ENCODE measurements at regions not wholly inside any gene's neighbourhood (a gene's known extent, or its start where the extent isn't known, plus 50 kb on each side); places are given as distances from the start of the nearest gene placed in this dataset.

GRCh38 chr11:108994887-108995286, 330.0 kb downstream of the DDX10 start:
- DNase-seq (ENCODE audit: extremely low read depth, low read depth), result no peak
- TF ChIP-seq, protein P1, sequence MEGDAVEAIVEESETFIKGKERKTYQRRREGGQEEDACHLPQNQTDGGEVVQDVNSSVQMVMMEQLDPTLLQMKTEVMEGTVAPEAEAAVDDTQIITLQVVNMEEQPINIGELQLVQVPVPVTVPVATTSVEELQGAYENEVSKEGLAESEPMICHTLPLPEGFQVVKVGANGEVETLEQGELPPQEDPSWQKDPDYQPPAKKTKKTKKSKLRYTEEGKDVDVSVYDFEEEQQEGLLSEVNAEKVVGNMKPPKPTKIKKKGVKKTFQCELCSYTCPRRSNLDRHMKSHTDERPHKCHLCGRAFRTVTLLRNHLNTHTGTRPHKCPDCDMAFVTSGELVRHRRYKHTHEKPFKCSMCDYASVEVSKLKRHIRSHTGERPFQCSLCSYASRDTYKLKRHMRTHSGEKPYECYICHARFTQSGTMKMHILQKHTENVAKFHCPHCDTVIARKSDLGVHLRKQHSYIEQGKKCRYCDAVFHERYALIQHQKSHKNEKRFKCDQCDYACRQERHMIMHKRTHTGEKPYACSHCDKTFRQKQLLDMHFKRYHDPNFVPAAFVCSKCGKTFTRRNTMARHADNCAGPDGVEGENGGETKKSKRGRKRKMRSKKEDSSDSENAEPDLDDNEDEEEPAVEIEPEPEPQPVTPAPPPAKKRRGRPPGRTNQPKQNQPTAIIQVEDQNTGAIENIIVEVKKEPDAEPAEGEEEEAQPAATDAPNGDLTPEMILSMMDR (IDR thresholded peaks at IDR 0.05; ENCODE audit: low read depth, low read length, missing control alignments), result no peak
- H3K4me3 ChIP-seq (replicated peaks; ENCODE audit: low read depth, low read length), result no peak overlapping the region

DNA sequence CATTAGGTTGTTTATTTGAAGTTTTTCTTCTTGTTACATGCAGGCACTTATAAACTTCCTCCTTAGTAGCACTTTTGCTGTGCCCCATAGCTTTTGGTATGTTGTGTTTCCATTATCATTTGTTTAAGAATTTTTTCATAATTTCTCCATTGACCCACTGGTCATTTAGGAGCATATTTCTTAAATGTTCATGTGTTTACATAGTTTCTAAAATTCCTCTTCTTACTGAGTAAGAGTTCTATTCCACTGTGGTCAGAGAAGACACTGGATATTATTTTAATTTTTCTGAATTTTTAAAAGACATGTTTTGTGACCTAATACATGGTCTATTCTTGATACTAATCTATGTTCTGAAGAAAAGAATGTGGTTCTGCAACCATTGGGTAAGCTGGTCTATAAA, 333.0 kb downstream of the DDX10 start:
- TF ChIP-seq, protein P1 (IDR thresholded peaks at IDR 0.05; ENCODE audit: low read depth, low read length, missing control alignments), result no peak
- H3K4me3 ChIP-seq (replicated peaks; ENCODE audit: low read depth, low read length), result no peak overlapping the region
- DNase-seq (ENCODE audit: extremely low read depth, low read depth), result no peak

DNA sequence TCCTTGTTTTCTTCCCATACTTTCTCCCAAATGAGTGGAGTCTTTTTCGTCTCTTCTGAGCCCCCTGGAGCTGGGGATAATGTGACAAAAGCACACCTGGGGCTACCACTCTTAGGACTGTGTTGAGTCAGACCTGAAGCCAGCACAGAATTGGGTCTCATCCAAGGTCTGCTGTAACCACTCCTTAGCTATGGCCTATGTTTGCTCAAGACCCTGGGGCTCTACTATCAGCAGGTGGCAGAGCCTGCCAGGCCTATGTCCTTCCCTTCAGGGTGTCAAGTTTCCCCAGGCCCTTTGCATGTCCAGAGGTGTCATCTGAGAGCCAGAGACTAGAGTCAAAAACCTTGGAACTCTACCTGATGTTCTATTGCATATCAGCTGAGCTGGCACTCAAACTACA, 335.7 kb downstream of the DDX10 start:
- TF ChIP-seq, protein P1 (IDR thresholded peaks at IDR 0.05; ENCODE audit: low read depth, low read length, missing control alignments), result no peak
- H3K4me3 ChIP-seq (replicated peaks; ENCODE audit: low read depth, low read length), result no peak overlapping the region
- DNase-seq (ENCODE audit: extremely low read depth, low read depth), result no peak

DNA sequence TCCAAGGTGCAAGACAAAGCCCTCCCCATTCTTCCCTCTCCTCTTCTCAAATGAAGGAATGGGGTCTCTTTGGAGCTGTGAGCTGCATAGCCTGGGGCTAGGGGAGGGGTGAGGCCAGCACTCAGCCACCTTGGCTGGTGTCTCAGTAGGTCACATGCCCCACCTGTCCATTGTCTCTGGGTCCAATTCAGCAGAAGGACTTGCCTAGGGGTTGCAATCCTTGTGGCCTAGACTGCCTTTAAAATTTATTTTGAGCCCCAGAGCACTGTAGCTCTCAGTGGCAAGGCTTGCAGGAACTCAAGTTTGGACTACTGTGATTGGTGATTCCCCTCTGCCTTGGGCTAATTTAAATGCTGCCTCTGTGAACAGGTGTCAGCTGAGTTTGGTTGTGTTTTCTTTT, 336.7 kb downstream of the DDX10 start:
- no peak for DNase-seq (ENCODE audit: extremely low read depth, low read depth)
- H3K4me3 ChIP-seq (replicated peaks; ENCODE audit: low read depth, low read length), result no peak overlapping the region
- TF ChIP-seq, protein P1 (IDR thresholded peaks at IDR 0.05; ENCODE audit: low read depth, low read length, missing control alignments), result no peak

GRCh38 chr11:109012991-109013390, 348.1 kb downstream of the DDX10 start:
- no peak for DNase-seq (ENCODE audit: extremely low read depth, low read depth)
- no peak overlapping the region for H3K4me3 ChIP-seq (replicated peaks; ENCODE audit: low read depth, low read length)
- TF ChIP-seq, protein P1 (IDR thresholded peaks at IDR 0.05; ENCODE audit: low read depth, low read length, missing control alignments), result no peak

DNA sequence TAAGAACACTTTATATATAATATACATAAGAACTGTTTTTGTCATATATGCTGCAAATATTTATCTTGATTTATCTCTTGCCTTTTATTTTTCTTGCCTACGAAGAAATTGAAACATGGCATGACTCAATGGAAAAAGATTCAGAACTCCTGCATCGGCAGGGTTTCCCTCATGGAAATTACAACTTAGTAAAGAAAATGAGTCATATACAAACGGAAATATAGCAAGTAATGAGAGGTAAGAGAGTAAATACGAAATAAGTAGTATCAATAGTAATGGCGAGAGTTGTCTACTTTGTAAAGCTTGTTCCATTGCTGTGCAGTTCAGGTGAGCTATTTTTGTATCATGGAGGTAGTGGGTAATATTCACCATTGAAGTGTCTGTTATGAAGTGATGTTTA, 350.4 kb downstream of the DDX10 start:
- TF ChIP-seq, protein P1 (IDR thresholded peaks at IDR 0.05; ENCODE audit: low read depth, low read length, missing control alignments), result no peak
- no peak for DNase-seq (ENCODE audit: extremely low read depth, low read depth)

DNA sequence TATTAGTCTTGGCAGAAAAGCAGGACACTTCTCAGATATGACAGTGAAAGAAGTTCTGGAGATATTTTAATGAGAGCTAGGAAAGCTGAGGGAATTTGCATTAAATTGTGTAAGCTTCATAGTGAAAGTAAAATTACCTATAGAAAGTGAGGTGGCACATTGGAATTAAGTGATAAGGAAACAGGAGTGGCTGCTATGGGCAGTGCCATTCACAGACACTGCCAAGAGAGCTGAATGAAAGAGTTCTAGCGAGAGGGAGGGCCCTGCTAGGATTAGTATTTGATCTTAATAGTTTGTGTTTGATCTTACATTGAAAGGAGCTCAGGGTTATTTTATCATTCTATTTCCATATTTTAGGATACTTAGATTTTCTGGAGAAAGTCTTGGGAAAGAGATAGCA, 351.9 kb downstream of the DDX10 start:
- no peak overlapping the region for H3K4me3 ChIP-seq (replicated peaks; ENCODE audit: low read depth, low read length)
- TF ChIP-seq, protein P1 (IDR thresholded peaks at IDR 0.05; ENCODE audit: low read depth, low read length, missing control alignments), result no peak
- DNase-seq (ENCODE audit: extremely low read depth, low read depth), result no peak

More for the DNA sequence above, 350.4 kb downstream of the DDX10 start:
- no peak overlapping the region for H3K4me3 ChIP-seq (replicated peaks; ENCODE audit: low read depth, low read length)
